GM21529 (cell line): ENCODE measurements at regions not wholly inside any gene's neighbourhood (a gene's known extent, or its start where the extent isn't known, plus 50 kb on each side); places are given as distances from the start of the nearest gene placed in this dataset.

Experiments
- ATAC-seq: cut with Tn5 transposase; IDR thresholded peaks from one replicate; pipeline ENCODE4 v1.9.1; 2021; ENCODE audit not compliant: unreplicated experiment

DNA sequence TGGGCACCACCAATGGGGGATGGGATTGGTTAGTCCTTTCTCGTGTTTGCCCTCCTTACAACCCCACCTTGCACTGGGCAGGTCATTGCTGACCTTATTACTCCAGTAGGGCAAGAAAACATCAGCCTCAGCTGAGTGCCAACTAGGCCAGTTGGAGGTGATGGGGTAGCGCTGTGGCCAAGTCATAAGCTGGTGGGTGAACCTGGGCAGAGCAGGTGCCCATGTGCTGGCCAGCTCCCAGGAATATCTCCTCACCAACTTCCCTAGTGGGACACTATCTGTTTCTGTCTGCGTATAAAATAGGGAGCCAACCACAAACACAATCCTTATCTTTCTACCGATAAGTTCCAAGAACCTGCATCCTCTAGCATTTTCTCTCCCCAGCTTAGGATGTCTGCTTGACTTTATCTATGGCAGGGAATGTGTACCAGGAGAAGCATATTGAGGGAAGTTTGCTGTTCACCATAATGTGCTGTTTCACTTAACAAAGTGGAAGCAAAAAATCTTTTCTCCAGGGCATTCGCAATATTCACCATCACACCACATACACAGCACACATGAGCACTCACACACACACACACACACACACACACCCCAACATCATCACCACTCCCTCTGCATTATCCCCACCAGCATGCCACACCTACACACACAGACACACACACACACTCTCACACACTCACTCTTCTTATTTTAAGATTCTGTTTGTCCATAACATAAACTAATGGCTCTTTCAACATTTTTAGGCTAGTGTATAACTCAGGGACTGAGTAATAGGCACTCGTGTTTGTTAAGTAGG, 390.0 kb downstream of the ENC1 start:
- ATAC-seq: no peak

DNA sequence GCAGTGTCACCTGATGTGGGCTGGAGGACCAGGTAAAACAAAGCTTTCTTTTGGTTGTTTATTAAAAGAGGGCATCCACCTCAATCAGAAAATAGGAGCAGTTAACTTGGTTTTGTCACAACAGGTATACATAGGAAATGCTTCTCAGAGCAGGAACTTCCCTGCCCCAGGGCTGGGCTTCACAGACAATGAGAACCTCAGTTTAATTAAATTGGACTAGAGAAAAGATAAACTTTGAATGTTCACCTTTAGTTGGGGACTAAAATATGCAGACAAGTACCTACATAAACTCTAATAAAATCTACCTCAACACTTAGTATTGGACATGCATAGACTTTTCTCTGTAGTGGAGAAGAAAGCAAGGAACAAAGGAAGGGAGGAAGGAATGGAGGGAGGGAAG, 392.0 kb downstream of the ENC1 start:
- ATAC-seq: no peak

DNA sequence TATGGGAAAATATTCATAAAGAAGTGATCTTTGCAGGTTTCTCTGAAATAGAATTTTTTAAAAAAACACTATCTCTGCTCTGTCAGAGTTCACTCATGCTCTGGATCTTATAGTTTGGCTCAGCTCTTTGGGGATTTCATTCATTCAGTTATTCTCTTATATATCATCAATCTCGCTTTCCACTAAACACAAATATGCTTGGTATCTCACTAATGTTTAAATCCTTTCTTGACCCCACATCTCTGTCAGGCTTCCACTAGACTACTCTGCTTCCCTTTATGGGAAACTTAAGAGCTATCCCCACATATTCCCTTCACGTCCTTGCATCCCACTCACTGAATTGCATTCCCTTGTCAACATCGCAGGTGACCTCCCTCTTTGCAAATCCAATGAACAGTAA, 396.1 kb downstream of the ENC1 start:
- ATAC-seq: no peak

DNA sequence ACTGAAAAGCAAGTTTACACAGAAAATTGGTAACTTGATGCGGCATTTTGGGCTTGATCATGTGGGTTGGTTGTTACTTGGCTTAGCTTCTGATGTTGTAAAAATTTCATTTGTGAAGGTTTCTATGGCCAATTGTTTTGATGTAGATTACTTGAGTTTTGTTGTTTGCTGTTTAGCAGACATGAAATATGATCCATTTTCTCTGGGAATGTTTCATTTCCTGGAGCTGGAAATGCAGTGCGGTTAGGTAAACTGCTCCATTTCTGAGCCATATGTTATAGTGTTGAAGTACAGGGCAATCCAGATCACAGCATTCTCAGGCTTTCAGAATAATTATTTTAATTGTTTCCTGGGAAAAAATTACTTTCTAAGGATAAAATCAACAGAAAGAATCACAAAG, 396.9 kb downstream of the ENC1 start:
- ATAC-seq: no peak

GRCh38 chr5:74242516-74242915, 398.0 kb downstream of the ENC1 start:
- ATAC-seq: no peak

DNA sequence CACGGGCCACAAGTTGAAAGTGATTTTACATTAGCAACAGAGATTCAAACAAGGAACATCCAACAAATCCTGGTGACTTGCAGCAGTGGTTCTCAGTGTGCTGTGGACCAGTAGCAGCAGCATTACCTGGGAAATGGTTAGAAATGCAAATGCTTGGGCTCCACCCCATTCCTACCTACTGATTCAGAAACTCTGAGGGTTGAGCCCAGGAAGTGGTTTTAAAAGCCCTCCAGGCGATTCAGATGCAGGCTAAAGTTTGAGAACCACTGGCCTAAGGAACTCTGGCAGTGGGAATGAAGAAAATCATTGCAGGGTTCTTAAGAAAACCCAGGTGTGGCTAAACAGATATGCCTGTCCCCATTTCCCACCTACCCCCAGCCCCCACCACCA, 398.8 kb downstream of the ENC1 start:
- no peak for ATAC-seq

GRCh38 chr5:74240783-74241750, 399.5 kb downstream of the ENC1 start:
- ATAC-seq: no peak

GRCh38 chr5:74239261-74239660, 401.3 kb downstream of the ENC1 start:
- ATAC-seq: no peak

- ATAC-seq: no peak
These were observed 402.9 kb downstream of the ENC1 start for GRCh38 chr5:74237571-74238145.

- ATAC-seq: no peak
These were observed 405.0 kb downstream of the ENC1 start for GRCh38 chr5:74235552-74235951.

GRCh38 chr5:74233571-74233970, 407.0 kb downstream of the ENC1 start:
- ATAC-seq: no peak

- ATAC-seq: no peak
These were observed 407.4 kb downstream of the ENC1 start for GRCh38 chr5:74233091-74233490.

DNA sequence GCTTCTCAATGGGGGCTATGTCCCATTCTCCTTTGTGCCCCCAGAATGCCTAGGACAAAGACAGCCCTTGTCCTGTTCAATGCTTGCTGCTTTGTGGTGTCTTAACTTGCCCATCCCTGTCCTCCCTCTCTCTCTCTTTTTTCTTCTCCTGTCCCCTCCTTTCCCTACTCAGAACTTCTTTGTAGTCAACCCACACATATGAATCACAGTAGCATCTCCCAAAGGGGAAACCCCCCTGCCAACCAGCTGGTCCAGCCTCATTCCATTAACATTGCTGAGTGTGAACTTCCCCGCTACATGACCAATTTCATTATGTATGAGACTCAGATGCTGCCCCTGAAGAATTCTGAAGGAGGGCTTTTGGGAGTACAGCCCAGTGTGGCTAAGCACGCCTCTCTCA, 408.3 kb downstream of the ENC1 start:
- no peak for ATAC-seq

- ATAC-seq: no peak
These were observed 408.8 kb downstream of the ENC1 start for GRCh38 chr5:74231697-74232096.

GRCh38 chr5:74226716-74227485, 413.6 kb downstream of the ENC1 start:
- ATAC-seq: no peak

DNA sequence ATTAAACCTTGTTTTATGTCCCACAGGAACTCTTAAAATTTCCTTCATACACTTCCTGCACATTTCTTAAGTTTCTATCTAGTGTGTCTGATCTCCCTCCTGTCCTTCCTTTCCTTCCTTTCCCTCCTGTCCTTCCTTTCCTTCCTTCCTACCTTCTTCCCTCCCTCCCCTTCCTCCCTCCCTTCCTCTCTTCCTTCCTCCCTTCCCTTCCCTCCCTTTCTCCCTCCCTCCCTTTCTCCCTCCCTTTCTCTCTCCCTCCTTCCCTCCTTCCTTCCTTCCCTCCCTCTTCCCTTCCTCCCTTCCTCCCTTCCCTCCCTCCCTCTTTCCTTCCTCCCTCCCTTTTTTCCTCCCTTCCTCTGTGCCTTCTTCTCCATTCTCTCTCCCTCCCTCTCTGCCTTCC, 414.9 kb downstream of the ENC1 start:
- ATAC-seq: no peak

- ATAC-seq: no peak
These were observed 416.2 kb downstream of the ENC1 start for GRCh38 chr5:74224331-74224730.

DNA sequence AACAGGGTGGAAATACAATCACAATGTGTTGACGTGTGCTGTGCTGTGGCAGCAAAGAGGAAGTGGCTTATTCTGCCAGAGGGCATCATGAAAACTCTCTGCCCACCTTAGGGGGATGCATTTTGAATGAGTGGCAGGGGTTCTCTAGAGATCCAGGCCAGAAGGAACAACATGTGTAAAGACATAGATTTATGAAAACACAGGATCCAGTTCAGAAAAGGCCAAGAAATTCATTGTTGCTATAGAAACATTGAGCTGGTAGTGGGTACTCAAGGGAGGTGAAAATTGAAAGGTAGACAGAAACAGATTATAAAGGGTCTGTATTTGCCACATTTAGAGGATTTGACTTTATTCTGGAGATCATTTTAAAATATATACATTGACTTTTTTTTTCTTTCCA, 417.7 kb downstream of the ENC1 start:
- no peak for ATAC-seq

- no peak for ATAC-seq
These were observed 419.1 kb downstream of the ENC1 start for GRCh38 chr5:74221413-74221812.

DNA sequence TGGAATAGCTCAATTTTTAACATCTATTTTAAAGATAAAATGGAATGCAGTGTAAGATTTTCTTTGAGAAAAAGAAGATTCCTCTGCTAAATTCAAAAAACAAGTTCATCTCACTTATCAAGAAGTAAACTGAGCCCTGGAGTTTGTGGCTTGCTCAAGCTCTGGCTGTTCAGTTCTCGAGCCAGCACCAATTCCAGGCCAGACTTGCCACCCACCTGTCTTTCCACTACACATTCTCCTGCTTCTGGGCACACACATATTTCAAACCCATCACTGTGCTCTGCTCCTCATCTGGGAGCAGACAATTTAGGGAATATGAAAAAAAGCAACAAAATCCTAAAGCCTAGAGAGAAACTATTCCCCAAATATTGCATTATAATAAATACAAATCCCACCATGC, 424.5 kb downstream of the ENC1 start:
- no peak for ATAC-seq

DNA sequence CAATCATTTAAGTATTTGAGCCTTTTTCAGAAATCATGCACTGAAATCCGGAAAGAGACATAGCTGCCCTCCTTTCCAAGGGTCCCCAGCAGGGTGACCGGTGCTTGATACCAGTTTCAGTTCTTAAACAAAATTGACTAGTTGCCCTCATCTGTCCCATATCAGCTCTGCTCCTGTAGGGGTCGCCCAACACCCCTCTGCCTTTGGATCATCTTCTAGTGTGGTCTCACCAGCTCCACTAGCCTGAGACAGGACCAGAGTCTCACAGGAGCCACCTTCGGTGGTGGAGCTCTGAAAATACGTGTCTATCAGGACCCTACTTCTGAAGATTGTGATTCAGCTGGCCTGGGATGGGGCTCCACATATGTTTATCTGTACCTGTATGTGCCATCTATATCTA, 428.2 kb downstream of the ENC1 start:
- ATAC-seq: no peak
